ENCODE measurements at regions not wholly inside any gene's neighbourhood (a gene's known extent, or its start where the extent isn't known, plus 50 kb on each side); places are given as distances from the start of the nearest gene placed in this dataset.

DNA sequence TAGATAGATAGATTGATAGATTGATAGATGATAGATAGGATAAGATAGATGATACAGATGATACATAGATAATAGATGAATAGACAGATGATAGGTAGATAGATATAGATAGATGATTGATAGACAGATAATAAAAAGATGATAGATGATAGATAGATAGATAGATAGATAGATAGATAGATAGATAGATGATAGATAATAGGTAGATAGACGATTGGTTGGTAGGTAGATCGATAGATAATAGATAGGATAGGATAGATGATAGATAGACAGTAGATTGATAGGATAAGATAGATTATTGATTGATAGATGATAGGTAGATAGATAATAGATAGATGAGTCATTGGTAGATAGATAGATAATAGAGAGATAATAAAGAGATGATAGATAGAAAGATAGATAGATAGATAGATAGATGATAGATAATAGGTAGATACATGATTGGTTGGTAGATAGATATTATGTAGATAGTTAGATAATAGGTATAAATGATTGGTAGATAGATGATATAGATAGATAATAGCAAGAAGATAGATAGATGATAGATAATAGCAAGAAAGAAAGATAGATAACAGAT is 109.4 kb upstream of the C16orf82 start:
- no peaks in the 10 kb centered on the region for H3K9me3 ChIP-seq (ENCODE audit: control insufficient read depth, insufficient read depth, low read depth, low read length)
- no peaks in the 10 kb centered on the region for H3K79me2 ChIP-seq (ENCODE audit: control insufficient read depth, insufficient read depth, low read length)
- no peaks in the 10 kb centered on the region for H3K36me3 ChIP-seq (ENCODE audit: control insufficient read depth, insufficient read depth, low read length)
- H2AFZ ChIP-seq (ENCODE audit: low read length), result no peak overlapping the region
- no peak overlapping the region for H3K27ac ChIP-seq (ENCODE audit: insufficient read depth, low read length)
- no peak overlapping the region for H3K4me3 ChIP-seq (replicated peaks in 1 of 4; ENCODE audit: control extremely low read depth in 1 of 4, insufficient read depth in 1 of 4, low read depth in 3 of 4, low read length in 4 of 4)
- no peaks in the 10 kb centered on the region for H3K27me3 ChIP-seq (ENCODE audit: control insufficient read depth, insufficient read depth, low read length)
- no peak for DNase-seq (ENCODE audit: low read depth in 2 of 2)
- TF ChIP-seq EZH2 (IDR thresholded peaks at IDR 0.05; ENCODE audit: low read length, missing control alignments) (no peak), CTCF (conservative IDR thresholded peaks at IDR 0.05 in 1 of 2, IDR thresholded peaks at IDR 0.05 in 1 of 2; ENCODE audit: low read depth in 1 of 2, low read length in 2 of 2) (no peak)
- H3K9ac ChIP-seq (ENCODE audit: insufficient read depth, low read length), result no peak overlapping the region
- H3K4me2 ChIP-seq (ENCODE audit: extremely low read depth, insufficient read depth, low read length), result no peak overlapping the region
- H3K4me1 ChIP-seq (ENCODE audit: control insufficient read depth, extremely low read depth, insufficient read depth, low read length), result no peaks in the 10 kb centered on the region
- no peaks in the 10 kb centered on the region for H4K20me1 ChIP-seq (ENCODE audit: control insufficient read depth, extremely low read depth, insufficient read depth, low read length)

DNA sequence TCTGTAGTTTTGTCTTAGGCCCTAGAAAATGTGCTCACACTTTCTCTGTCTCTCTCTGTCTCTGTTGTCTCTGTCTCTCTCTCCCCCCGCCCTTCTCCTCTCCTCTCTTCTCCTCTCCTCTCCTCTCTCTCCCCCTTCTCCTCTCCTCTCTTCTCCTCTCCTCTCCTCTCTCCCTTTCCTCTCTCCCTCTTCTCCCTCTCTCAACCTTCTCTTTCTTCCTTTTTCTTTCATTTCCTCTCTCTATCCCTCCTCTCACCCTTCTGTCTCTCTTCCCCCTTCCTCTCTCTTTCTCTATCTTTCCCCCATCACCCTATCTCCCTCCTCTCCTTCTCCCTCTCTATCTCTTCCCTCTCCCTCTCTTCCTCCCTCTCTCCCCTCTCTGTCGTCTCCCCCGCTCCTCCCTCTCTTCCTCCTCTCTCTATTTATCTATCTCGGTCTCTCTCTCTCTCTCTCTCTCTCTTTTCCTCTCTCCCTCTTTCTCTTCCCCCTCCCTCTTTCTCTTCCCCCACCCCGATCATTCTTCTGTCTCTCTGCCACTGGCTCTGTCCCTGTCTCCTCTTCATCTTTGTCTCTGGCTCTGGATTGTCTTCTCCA is 107.2 kb upstream of the C16orf82 start:
- Histone ChIP-seq H3K36me3 (ENCODE audit: control insufficient read depth, insufficient read depth, low read length) (no peaks in the 10 kb centered on the region), H2AFZ (ENCODE audit: low read length) (no peak overlapping the region), H3K9me3 (ENCODE audit: control insufficient read depth, insufficient read depth, low read depth, low read length) (no peaks in the 10 kb centered on the region), H4K20me1 (ENCODE audit: control insufficient read depth, extremely low read depth, insufficient read depth, low read length) (no peaks in the 10 kb centered on the region), H3K27me3 (ENCODE audit: control insufficient read depth, insufficient read depth, low read length) (no peaks in the 10 kb centered on the region), H3K79me2 (ENCODE audit: control insufficient read depth, insufficient read depth, low read length) (no peaks in the 10 kb centered on the region), H3K4me1 (ENCODE audit: control insufficient read depth, extremely low read depth, insufficient read depth, low read length) (no peaks in the 10 kb centered on the region), H3K27ac (ENCODE audit: insufficient read depth, low read length) (no peak overlapping the region), H3K4me3 (replicated peaks in 1 of 4; ENCODE audit: control extremely low read depth in 1 of 4, insufficient read depth in 1 of 4, low read depth in 3 of 4, low read length in 4 of 4) (no peak overlapping the region), H3K9ac (ENCODE audit: insufficient read depth, low read length) (no peak overlapping the region), H3K4me2 (ENCODE audit: extremely low read depth, insufficient read depth, low read length) (no peak overlapping the region)
- TF ChIP-seq EZH2 (IDR thresholded peaks at IDR 0.05; ENCODE audit: low read length, missing control alignments) (no peak), CTCF (conservative IDR thresholded peaks at IDR 0.05 in 1 of 2, IDR thresholded peaks at IDR 0.05 in 1 of 2; ENCODE audit: low read depth in 1 of 2, low read length in 2 of 2) (no peak)
- no peak for DNase-seq (ENCODE audit: low read depth in 2 of 2)

GRCh38 chr16:26961459-26961858 is 105.3 kb upstream of the C16orf82 start:
- no peak overlapping the region for H3K9ac ChIP-seq (ENCODE audit: insufficient read depth, low read length)
- no peak overlapping the region for H3K4me2 ChIP-seq (ENCODE audit: extremely low read depth, insufficient read depth, low read length)
- H3K27me3 ChIP-seq (ENCODE audit: control insufficient read depth, insufficient read depth, low read length), result no peaks in the 10 kb centered on the region
- no peak overlapping the region for H3K4me3 ChIP-seq (replicated peaks in 1 of 4; ENCODE audit: control extremely low read depth in 1 of 4, insufficient read depth in 1 of 4, low read depth in 3 of 4, low read length in 4 of 4)
- H3K36me3 ChIP-seq (ENCODE audit: control insufficient read depth, insufficient read depth, low read length), result no peaks in the 10 kb centered on the region
- H3K27ac ChIP-seq (ENCODE audit: insufficient read depth, low read length), result no peak overlapping the region
- DNase-seq (ENCODE audit: low read depth in 2 of 2), result no peak
- H3K9me3 ChIP-seq (ENCODE audit: control insufficient read depth, insufficient read depth, low read depth, low read length), result no peaks in the 10 kb centered on the region
- no peaks in the 10 kb centered on the region for H3K79me2 ChIP-seq (ENCODE audit: control insufficient read depth, insufficient read depth, low read length)
- TF ChIP-seq CTCF (conservative IDR thresholded peaks at IDR 0.05 in 1 of 2, IDR thresholded peaks at IDR 0.05 in 1 of 2; ENCODE audit: low read depth in 1 of 2, low read length in 2 of 2) (no peak), EZH2 (IDR thresholded peaks at IDR 0.05; ENCODE audit: low read length, missing control alignments) (no peak)
- H3K4me1 ChIP-seq (ENCODE audit: control insufficient read depth, extremely low read depth, insufficient read depth, low read length), result no peaks in the 10 kb centered on the region
- H2AFZ ChIP-seq (ENCODE audit: low read length), result no peak overlapping the region
- H4K20me1 ChIP-seq (ENCODE audit: control insufficient read depth, extremely low read depth, insufficient read depth, low read length), result no peaks in the 10 kb centered on the region

All from fibroblast of lung (primary cell).